ENCODE measurements at regions not wholly inside any gene's neighbourhood (a gene's known extent, or its start where the extent isn't known, plus 50 kb on each side); places are given as distances from the start of the nearest gene placed in this dataset.

- TF ChIP-seq RFX5 (IDR thresholded peaks at IDR 0.05; ENCODE audit: low read depth, low read length) = no peak
- TF ChIP-seq CTCF (IDR thresholded peaks at IDR 0.05 in 2 of 3, conservative IDR thresholded peaks at IDR 0.05 in 1 of 3; ENCODE audit: control insufficient read depth in 2 of 3, extremely low read depth in 1 of 3, insufficient read depth in 1 of 3, low read depth in 3 of 3, low read length in 3 of 3) = no peak
- TF ChIP-seq POLR2AphosphoS5 (IDR thresholded peaks at IDR 0.05; ENCODE audit: low read length) = no peak
- no peak for TF ChIP-seq ATF3 (IDR thresholded peaks at IDR 0.05; ENCODE audit: borderline replicate concordance, extremely low read depth, low read depth, low read length)
- no peak for TF ChIP-seq CEBPB (IDR thresholded peaks at IDR 0.05; ENCODE audit: borderline replicate concordance in 1 of 2, low read depth in 2 of 2, low read length in 2 of 2)
Observed at GRCh38 chr9:81526587-81526986, 162.8 kb downstream of the TLE1 start.

All from GM12878 (cell line).